ENCODE measurements at regions not wholly inside any gene's neighbourhood (a gene's known extent, or its start where the extent isn't known, plus 50 kb on each side); places are given as distances from the start of the nearest gene placed in this dataset.

GRCh38 chr4:128521156-128521555 is 233.5 kb upstream of the PGRMC2 start:
- H3K4me1 Mint-ChIP-seq: no peaks in the 10 kb centered on the region

GRCh38 chr4:128519163-128519830 is 231.7 kb upstream of the PGRMC2 start:
- Mint-ChIP-seq H3K27me3 (ENCODE audit: low read depth in 2 of 2) (peaks cover 0 to 5% of the 10 kb centered on the region in 2 donors), H3K9me3 (no peaks in the 10 kb centered on the region), H3K27ac (no peak overlapping the region), H3K4me1 (no peaks in the 10 kb centered on the region), H3K4me3 (no peak overlapping the region), H3K36me3 (no peaks in the 10 kb centered on the region)
- no peak for TF ChIP-seq CTCF (IDR thresholded peaks at IDR 0.05)
- Histone ChIP-seq H3K27ac (ENCODE audit: low read length) (no peak overlapping the region), H3K4me1 (ENCODE audit: control insufficient read depth, insufficient read depth, low read length) (no peaks in the 10 kb centered on the region), H3K27me3 (ENCODE audit: control insufficient read depth, insufficient read depth, low read length) (no peaks in the 10 kb centered on the region), H3K4me3 (ENCODE audit: low read length) (no peak overlapping the region), H3K36me3 (ENCODE audit: control insufficient read depth, insufficient read depth, low read length) (no peaks in the 10 kb centered on the region), H3K9me3 (ENCODE audit: control insufficient read depth, insufficient read depth, low read length) (no peaks in the 10 kb centered on the region)
- intact Hi-C loops (cut with micrococcal nuclease): no loop called here
- WGBS (ENCODE audit: insufficient coverage): 93% methylated on average over 7 of the region's 7 CpGs
- DNase-seq: no peak
- ATAC-seq: no peak

More at GRCh38 chr4:128521156-128521555, 233.5 kb upstream of the PGRMC2 start:
- Mint-ChIP-seq H3K36me3 (no peaks in the 10 kb centered on the region), H3K27ac (no peak overlapping the region), H3K4me3 (no peak overlapping the region), H3K27me3 (ENCODE audit: low read depth in 2 of 2) (peaks cover 9% of the 10 kb centered on the region in 2 donors), H3K9me3 (no peaks in the 10 kb centered on the region)
- TF ChIP-seq CTCF (IDR thresholded peaks at IDR 0.05): no peak
- intact Hi-C loops (cut with micrococcal nuclease): no loop called here
- Histone ChIP-seq H3K4me1 (ENCODE audit: control insufficient read depth, insufficient read depth, low read length) (no peaks in the 10 kb centered on the region), H3K9me3 (ENCODE audit: control insufficient read depth, insufficient read depth, low read length) (no peaks in the 10 kb centered on the region), H3K36me3 (ENCODE audit: control insufficient read depth, insufficient read depth, low read length) (no peaks in the 10 kb centered on the region), H3K27ac (ENCODE audit: low read length) (no peak overlapping the region), H3K4me3 (ENCODE audit: low read length) (no peak overlapping the region), H3K27me3 (ENCODE audit: control insufficient read depth, insufficient read depth, low read length) (no peaks in the 10 kb centered on the region)
- ATAC-seq: no peak
- no peak for DNase-seq
- 94% methylated on average over 2 of the region's 2 CpGs for WGBS (ENCODE audit: insufficient coverage)

DNA sequence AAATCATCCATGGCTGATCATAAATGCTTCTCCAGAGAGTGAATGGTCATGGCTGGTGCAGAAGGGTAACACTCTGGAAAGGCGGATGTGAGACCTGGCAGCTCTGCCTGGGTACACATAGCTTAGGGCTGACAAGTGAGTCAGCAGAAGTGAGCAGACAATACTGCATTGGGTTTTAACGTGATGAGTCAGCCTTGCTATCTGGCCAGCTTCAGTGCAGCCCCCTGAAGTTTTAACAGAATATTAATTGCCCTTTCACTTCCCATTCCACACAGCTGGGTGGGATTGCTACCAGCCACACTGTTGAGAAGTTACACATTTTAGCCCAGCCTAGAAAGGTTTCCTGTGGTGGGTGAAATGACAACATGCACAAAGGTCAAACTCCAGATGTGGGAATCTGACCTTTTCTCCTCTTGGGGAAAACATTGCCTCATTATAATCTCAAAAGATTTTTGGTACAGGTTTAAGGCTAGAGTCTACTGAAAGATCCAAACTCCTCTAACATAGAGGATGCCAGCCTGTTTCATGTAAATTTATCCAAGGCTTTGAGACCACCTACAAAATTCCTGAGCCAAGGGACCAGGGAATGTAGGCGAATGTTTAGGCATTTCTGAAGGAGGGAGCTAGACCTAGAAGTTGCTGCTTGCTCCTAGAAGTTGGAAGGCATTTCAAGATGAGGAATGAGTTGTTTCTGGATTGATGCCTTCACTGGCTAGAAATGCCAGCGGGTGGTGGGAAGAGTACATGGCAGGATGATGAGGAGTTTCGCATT is 230.3 kb upstream of the PGRMC2 start:
- H3K27ac Mint-ChIP-seq: no peak overlapping the region
- ATAC-seq: no peak
- 63% methylated on average over 4 of the region's 5 CpGs for WGBS (ENCODE audit: insufficient coverage)

More for the DNA sequence above, 230.3 kb upstream of the PGRMC2 start:
- peaks cover 0 to 5% of the 10 kb centered on the region in 2 donors for H3K27me3 Mint-ChIP-seq (ENCODE audit: low read depth in 2 of 2)
- no peaks in the 10 kb centered on the region for H3K9me3 ChIP-seq (ENCODE audit: control insufficient read depth, insufficient read depth, low read length)
- peaks cover 9 to 11% of the 10 kb centered on the region in 2 donors for H3K4me1 Mint-ChIP-seq
- no peak for DNase-seq
- no peak overlapping the region for H3K4me3 Mint-ChIP-seq
- H3K4me1 ChIP-seq (ENCODE audit: control insufficient read depth, insufficient read depth, low read length): no peaks in the 10 kb centered on the region
- no peak for TF ChIP-seq CTCF (IDR thresholded peaks at IDR 0.05)
- no peaks in the 10 kb centered on the region for H3K27me3 ChIP-seq (ENCODE audit: control insufficient read depth, insufficient read depth, low read length)
- no peak overlapping the region for H3K27ac ChIP-seq (ENCODE audit: low read length)
- no peaks in the 10 kb centered on the region for H3K36me3 ChIP-seq (ENCODE audit: control insufficient read depth, insufficient read depth, low read length)
- intact Hi-C loops (cut with micrococcal nuclease): no loop called here
- no peaks in the 10 kb centered on the region for H3K9me3 Mint-ChIP-seq
- no peaks in the 10 kb centered on the region for H3K36me3 Mint-ChIP-seq
- H3K4me3 ChIP-seq (ENCODE audit: low read length): no peak overlapping the region
